ENCODE measurements at regions not wholly inside any gene's neighbourhood (a gene's known extent, or its start where the extent isn't known, plus 50 kb on each side); places are given as distances from the start of the nearest gene placed in this dataset.

- no peaks in the 10 kb centered on the region for H3K9me2 ChIP-seq (replicated peaks; ENCODE audit: low read length)
- no peaks in the 10 kb centered on the region for H3K27me3 ChIP-seq (ENCODE audit: low read length)
- H4K20me1 ChIP-seq (ENCODE audit: low read length) = no peaks in the 10 kb centered on the region
- intact Hi-C loops (cut with micrococcal nuclease) = no loop called here
- no peaks in the 10 kb centered on the region for H3K36me3 ChIP-seq (ENCODE audit: low read depth, low read length)
- CTCF ChIA-PET = no interaction called here
- H3K4me2 ChIP-seq (ENCODE audit: low read length) = no peak overlapping the region
- DNase-seq = no peak
- ATAC-seq = no peak
- POLR2A ChIA-PET (ENCODE audit: unreplicated experiment) = no interaction called here
- no peak overlapping the region for H3K9ac ChIP-seq (ENCODE audit: low read length)
- TF ChIP-seq EZH2phosphoT487 (IDR thresholded peaks at IDR 0.05; ENCODE audit: borderline replicate concordance, low read length) (no peak), EZH2 (IDR thresholded peaks at IDR 0.05; ENCODE audit: low read length, unreplicated experiment) (no peak)
- TF ChIP-seq, protein P1, sequence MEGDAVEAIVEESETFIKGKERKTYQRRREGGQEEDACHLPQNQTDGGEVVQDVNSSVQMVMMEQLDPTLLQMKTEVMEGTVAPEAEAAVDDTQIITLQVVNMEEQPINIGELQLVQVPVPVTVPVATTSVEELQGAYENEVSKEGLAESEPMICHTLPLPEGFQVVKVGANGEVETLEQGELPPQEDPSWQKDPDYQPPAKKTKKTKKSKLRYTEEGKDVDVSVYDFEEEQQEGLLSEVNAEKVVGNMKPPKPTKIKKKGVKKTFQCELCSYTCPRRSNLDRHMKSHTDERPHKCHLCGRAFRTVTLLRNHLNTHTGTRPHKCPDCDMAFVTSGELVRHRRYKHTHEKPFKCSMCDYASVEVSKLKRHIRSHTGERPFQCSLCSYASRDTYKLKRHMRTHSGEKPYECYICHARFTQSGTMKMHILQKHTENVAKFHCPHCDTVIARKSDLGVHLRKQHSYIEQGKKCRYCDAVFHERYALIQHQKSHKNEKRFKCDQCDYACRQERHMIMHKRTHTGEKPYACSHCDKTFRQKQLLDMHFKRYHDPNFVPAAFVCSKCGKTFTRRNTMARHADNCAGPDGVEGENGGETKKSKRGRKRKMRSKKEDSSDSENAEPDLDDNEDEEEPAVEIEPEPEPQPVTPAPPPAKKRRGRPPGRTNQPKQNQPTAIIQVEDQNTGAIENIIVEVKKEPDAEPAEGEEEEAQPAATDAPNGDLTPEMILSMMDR (conservative IDR thresholded peaks at IDR 0.05; ENCODE audit: low read depth, low read length) = no peak
- no peaks in the 10 kb centered on the region for H3K9me3 ChIP-seq (ENCODE audit: low read length)
- H3K4me3 ChIP-seq (ENCODE audit: low read length) = no peak overlapping the region
- no peak overlapping the region for H2AFZ ChIP-seq (ENCODE audit: low read length)
- H3K79me2 ChIP-seq (ENCODE audit: low read length) = no peaks in the 10 kb centered on the region
- no peak overlapping the region for H3K27ac ChIP-seq (ENCODE audit: low read length)
- H3K4me1 ChIP-seq (ENCODE audit: insufficient read depth, low read length) = no peaks in the 10 kb centered on the region
- no TSS peak for BruUV-seq (replicated peaks)
- H3F3A ChIP-seq (ENCODE audit: low read length, unreplicated experiment) = no peaks in the 10 kb centered on the region
These were observed 729.4 kb downstream of the HACE1 start for GRCh38 chr6:104130343-104130742.

DNA sequence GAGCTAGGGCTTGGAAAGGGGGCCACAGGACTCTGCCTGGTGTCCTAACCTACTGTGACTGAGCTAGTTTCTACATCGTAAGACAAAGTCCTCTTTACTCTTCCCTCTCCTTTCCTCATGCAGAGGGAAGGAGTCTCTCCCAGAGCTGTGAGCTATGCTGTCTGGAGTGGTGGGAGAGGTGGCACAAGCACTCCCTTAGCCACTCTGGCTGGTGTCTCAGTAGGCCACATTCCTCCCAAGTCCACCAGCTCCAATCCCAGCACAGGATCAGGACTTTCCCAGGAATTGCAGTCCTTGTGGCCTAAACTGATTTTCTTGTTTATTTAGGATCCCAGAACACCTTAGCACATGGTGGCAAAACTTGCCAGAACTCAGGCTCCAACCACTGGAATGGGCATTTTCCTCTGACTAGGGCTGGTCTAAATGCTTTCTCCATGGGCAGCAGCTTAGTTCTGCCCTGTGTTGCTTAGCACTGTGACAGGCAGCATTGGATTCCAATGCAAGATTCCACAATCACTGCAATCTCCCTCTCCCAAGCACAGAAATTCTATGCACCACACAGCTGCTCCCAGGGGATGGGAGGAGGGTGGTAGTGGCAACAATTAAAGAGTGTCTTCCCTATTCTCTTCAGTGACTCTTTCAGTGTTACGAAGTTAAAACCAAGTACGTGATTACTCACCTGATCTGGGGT, 733.3 kb downstream of the HACE1 start:
- BruUV-seq (replicated peaks) = no TSS peak
- H3K27me3 ChIP-seq (ENCODE audit: low read length) = no peaks in the 10 kb centered on the region
- H3K4me3 ChIP-seq (ENCODE audit: low read length) = no peak overlapping the region
- H4K20me1 ChIP-seq (ENCODE audit: low read length) = no peaks in the 10 kb centered on the region
- ChIA-PET POLR2A (ENCODE audit: unreplicated experiment) (no interaction called here), CTCF (no interaction called here)
- no peaks in the 10 kb centered on the region for H3K9me2 ChIP-seq (replicated peaks; ENCODE audit: low read length)
- ATAC-seq = no peak
- no peaks in the 10 kb centered on the region for H3K9me3 ChIP-seq (ENCODE audit: low read length)
- intact Hi-C loops (cut with micrococcal nuclease) = no loop called here
- TF ChIP-seq, protein P1 (conservative IDR thresholded peaks at IDR 0.05; ENCODE audit: low read depth, low read length) = no peak
- no peak for TF ChIP-seq EZH2 (IDR thresholded peaks at IDR 0.05; ENCODE audit: low read length, unreplicated experiment)
- no peak for TF ChIP-seq EZH2phosphoT487 (IDR thresholded peaks at IDR 0.05; ENCODE audit: borderline replicate concordance, low read length)
- no peak overlapping the region for H3K27ac ChIP-seq (ENCODE audit: low read length)
- no peaks in the 10 kb centered on the region for H3F3A ChIP-seq (ENCODE audit: low read length, unreplicated experiment)
- H3K9ac ChIP-seq (ENCODE audit: low read length) = no peak overlapping the region
- H3K36me3 ChIP-seq (ENCODE audit: low read depth, low read length) = no peaks in the 10 kb centered on the region
- DNase-seq = no peak
- H3K4me1 ChIP-seq (ENCODE audit: insufficient read depth, low read length) = no peaks in the 10 kb centered on the region
- no peaks in the 10 kb centered on the region for H3K79me2 ChIP-seq (ENCODE audit: low read length)
- no peak overlapping the region for H2AFZ ChIP-seq (ENCODE audit: low read length)
- H3K4me2 ChIP-seq (ENCODE audit: low read length) = no peak overlapping the region

- Histone ChIP-seq H3K27me3 (ENCODE audit: low read length) (no peaks in the 10 kb centered on the region), H4K20me1 (ENCODE audit: low read length) (no peaks in the 10 kb centered on the region), H3K36me3 (ENCODE audit: low read depth, low read length) (no peaks in the 10 kb centered on the region), H3F3A (ENCODE audit: low read length, unreplicated experiment) (no peaks in the 10 kb centered on the region), H2AFZ (ENCODE audit: low read length) (no peak overlapping the region), H3K4me3 (ENCODE audit: low read length) (no peak overlapping the region), H3K79me2 (ENCODE audit: low read length) (no peaks in the 10 kb centered on the region), H3K9ac (ENCODE audit: low read length) (no peak overlapping the region), H3K4me1 (ENCODE audit: insufficient read depth, low read length) (peaks cover 8% of the 10 kb centered on the region), H3K4me2 (ENCODE audit: low read length) (no peak overlapping the region), H3K9me2 (replicated peaks; ENCODE audit: low read length) (no peaks in the 10 kb centered on the region), H3K27ac (ENCODE audit: low read length) (no peak overlapping the region), H3K9me3 (ENCODE audit: low read length) (no peaks in the 10 kb centered on the region)
- intact Hi-C loops (cut with micrococcal nuclease) = no loop called here
- POLR2A ChIA-PET (ENCODE audit: unreplicated experiment) = no interaction called here
- ATAC-seq (no peak), DNase-seq (no peak)
- no peak for TF ChIP-seq EZH2 (IDR thresholded peaks at IDR 0.05; ENCODE audit: low read length, unreplicated experiment)
- TF ChIP-seq, protein P1 (conservative IDR thresholded peaks at IDR 0.05; ENCODE audit: low read depth, low read length) = no peak
- CTCF ChIA-PET = no interaction called here
- BruUV-seq (replicated peaks) = no TSS peak
These were observed 736.5 kb downstream of the HACE1 start for GRCh38 chr6:104123227-104123626.

Data from PC-3 (cell line).